IPS-18c (cell line): ENCODE measurements at regions not wholly inside any gene's neighbourhood (a gene's known extent, or its start where the extent isn't known, plus 50 kb on each side); places are given as distances from the start of the nearest gene placed in this dataset.

Source experiments
- H3K4me3 ChIP-seq: 2 replicates; pipeline ENCODE4 v1.7.0; 2013; ENCODE audit warnings: low read depth, mild to moderate bottlenecking, low read length, moderate library complexity; ENCODE audit not compliant: insufficient read depth
- H3K9me3 ChIP-seq: one replicate; pipeline ENCODE4 v1.6.1; 2013; ENCODE audit warnings: mild to moderate bottlenecking, low read length, moderate library complexity; ENCODE audit not compliant: control insufficient read depth, insufficient read depth

DNA sequence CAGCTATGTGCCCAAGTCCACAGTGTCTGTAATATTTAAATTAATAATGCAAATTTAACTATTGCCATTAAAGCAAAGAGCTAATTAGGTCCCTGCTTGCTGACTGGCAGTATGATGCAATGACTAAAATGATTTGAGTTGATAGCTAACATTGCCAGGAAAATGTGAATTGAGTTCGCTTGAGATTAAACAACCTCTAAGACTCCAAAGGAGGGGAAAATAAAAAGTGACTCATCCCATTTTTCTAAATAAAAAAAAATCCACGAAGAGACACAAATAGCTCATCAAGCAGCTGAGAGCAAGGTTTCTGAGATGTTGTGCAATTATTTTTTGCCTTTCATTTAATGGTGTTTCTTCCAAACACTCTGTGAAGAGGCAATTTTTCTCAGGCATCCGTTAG lies 413.0 kb downstream of the MTX2 start:
- Histone ChIP-seq H3K9me3 (no peaks in the 10 kb centered on the region), H3K4me3 (no peak overlapping the region)

GRCh38 chr2:176683618-176684111 lies 414.4 kb downstream of the MTX2 start:
- no peak overlapping the region for H3K4me3 ChIP-seq
- H3K9me3 ChIP-seq: no peaks in the 10 kb centered on the region

- Histone ChIP-seq H3K4me3 (no peak overlapping the region), H3K9me3 (no peaks in the 10 kb centered on the region)
Measured at GRCh38 chr2:176685908-176686307, 416.7 kb downstream of the MTX2 start.

DNA sequence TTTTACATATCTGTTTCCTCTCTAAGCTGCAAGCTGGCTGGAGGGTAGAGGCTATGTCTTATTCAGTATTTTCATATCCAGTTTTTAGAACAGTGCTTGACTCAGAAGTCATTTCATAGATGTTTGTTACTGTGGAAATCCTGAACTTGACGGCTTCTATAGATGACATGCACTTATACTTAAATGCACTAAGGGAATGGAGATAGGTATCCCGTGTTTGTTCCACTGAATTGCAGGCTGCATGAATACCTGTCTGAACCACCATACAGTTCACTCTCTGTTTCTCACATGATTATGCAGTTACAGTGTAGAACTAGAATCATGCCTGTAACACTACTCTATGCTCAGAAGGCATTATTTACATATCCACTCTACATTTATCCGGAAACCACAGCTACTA lies 417.1 kb downstream of the MTX2 start:
- H3K9me3 ChIP-seq: no peaks in the 10 kb centered on the region
- H3K4me3 ChIP-seq: no peak overlapping the region

DNA sequence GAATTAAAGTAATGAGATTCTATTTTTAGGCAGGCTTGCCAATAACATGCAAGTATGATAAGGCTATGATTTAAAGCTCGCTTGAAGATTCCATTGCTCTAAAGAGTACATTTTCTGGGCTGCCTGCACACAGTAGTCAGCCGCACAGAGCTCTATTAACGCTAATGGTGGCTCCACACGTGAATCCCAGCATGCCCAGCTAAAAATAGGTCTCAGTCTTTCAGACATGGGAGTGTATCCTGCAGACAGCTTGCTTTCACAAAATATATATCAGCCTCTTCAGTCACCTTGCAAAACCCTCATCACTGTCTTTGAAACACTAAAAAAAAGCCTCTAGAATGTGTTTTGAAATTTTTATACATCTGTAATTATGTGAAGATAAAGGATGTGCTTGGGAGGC lies 418.1 kb downstream of the MTX2 start:
- Histone ChIP-seq H3K4me3 (no peak overlapping the region), H3K9me3 (no peaks in the 10 kb centered on the region)

DNA sequence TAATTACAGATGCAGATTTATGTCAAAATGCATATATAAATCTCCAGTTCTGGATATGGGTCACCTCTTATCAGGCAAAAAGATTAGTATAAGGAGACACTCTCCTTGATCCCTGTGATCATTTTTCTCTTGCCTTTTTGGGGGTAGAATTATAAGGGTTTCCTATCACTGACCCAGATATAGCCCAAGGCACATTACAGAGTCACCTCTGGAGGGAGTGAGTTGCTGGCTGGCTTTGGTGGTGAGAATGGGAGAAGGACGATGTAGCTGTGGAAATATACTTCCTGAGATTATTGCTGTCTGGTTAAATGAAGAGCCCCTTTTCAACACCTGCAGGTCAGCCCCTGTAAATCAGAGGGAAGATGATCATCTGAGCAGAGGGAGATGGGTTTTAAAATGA lies 418.7 kb downstream of the MTX2 start:
- H3K9me3 ChIP-seq: no peaks in the 10 kb centered on the region

GRCh38 chr2:176689711-176690110 lies 420.5 kb downstream of the MTX2 start:
- Histone ChIP-seq H3K4me3 (no peak overlapping the region), H3K9me3 (no peaks in the 10 kb centered on the region)

More for the DNA sequence above, 418.7 kb downstream of the MTX2 start:
- no peak overlapping the region for H3K4me3 ChIP-seq

DNA sequence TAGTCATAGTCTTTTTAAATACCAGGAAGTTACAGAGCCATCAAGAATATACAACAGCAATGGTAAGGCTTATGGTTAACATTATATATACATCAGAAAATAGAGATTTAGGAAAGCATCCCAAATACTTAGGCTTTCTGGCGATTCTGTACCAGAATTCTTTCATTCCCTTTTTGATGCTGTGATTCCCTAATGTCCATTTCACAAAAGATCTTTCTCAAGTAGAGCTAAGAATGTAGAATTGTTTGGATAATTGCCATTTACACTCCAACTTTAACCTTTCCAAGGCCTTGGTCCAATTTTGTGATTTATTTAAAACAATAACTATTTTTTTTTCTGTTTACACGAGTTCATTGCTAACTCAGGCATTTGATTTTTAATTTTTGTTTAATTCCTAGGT lies 422.2 kb downstream of the MTX2 start:
- H3K4me3 ChIP-seq: no peak overlapping the region
- H3K9me3 ChIP-seq: no peaks in the 10 kb centered on the region

DNA sequence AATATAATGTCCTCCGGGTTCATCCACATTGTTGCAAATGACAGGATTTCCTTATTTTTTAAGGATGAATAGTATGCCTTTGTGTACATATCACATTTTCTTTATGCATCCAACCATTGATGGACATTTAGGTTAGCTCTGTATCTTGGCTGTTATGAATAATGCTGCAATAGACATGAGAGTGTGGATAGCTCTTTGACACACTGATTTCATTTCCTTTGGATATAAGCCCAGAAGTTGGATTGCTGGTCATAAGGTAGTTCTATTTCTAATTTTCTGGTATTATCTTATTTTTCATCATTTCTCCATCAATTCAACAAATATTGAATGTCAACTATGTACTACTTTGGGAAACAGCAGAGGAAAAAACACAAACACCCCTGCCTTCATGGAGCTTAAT lies 423.3 kb downstream of the MTX2 start:
- no peaks in the 10 kb centered on the region for H3K9me3 ChIP-seq
- H3K4me3 ChIP-seq: no peak overlapping the region

DNA sequence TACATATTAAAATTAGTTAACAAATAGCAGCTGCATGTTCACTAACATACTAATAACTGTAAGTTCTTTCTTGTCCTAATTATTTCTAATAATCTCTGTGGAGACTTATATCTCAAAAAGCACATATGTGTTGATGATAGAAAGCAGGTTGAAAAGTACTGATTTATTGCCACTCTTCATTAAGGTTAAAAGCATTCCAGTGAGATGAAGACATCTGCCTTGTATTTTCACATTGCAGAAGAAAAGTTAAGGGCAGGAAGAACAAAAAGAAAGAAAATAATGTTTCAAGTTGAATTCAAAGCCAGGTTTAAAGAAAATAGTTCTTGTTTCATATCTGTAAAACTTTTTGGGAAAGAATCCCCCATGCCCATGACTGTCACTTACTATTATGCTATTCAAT lies 429.9 kb downstream of the MTX2 start:
- H3K9me3 ChIP-seq: no peaks in the 10 kb centered on the region
- H3K4me3 ChIP-seq: no peak overlapping the region

DNA sequence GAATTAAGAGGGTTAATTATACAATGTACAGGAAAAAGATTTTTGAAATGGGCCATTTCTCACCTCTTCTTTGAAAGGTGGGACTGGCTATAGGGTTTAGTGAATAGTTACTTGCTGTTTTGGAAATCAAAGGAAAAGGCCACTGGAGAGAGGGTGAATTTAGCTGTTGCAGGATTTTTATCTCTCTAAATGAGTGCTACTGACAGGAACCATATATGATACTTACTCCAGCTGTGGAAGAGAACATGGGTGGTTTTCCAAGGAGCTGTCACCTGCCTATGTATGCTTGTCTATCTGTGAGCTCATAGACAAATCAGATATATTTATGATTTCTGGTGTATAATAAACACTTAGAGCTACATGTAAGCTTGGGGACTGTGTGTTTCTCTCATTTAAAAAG lies 430.4 kb downstream of the MTX2 start:
- H3K4me3 ChIP-seq: no peak overlapping the region
- H3K9me3 ChIP-seq: no peaks in the 10 kb centered on the region

- no peak overlapping the region for H3K4me3 ChIP-seq
- no peaks in the 10 kb centered on the region for H3K9me3 ChIP-seq
Measured at GRCh38 chr2:176702131-176702530, 432.9 kb downstream of the MTX2 start.

- H3K9me3 ChIP-seq: peaks cover 2% of the 10 kb centered on the region
Measured at GRCh38 chr2:176704282-176704858, 435.1 kb downstream of the MTX2 start.

DNA sequence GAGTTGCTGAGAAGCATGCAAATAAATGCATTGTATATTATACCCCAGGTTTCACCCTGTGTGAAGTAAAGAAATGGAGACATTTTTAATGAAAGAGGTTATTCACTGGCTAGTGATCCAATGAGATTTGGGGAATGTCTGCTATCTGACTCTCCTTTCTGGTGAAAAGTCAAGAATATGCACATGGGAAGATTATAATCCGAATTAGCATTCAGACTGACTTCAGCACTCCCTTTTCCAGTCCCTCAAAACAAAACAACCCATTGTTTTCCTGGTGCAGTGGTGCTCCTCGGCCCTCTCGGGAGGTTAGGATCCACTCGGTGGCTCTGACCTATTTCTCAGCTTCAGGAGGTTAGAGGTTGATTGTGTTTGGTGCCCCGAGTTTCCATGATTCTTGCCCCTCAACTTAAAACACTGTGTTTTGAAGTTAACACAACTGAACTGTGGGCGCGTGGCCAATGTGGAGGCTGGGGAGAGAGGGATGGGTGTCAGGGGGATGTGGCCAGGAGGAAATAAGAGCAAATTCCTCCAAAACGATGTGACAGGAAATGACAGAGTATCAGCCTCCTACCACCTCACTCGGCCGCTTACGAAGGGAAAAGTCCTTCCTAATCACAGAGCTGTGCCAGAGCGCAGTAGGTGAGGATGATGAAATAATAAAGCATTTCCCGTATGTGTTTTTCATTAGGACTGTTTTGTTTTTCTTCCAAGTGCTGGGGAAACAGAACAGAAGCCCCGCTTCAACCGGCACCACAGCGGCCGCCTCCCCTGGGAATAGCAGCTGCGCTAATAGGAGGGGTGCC lies 440.1 kb downstream of the MTX2 start:
- Histone ChIP-seq H3K4me3 (no peak overlapping the region), H3K9me3 (peaks cover 2% of the 10 kb centered on the region)

More at GRCh38 chr2:176704282-176704858, 435.1 kb downstream of the MTX2 start:
- H3K4me3 ChIP-seq: no peak overlapping the region

DNA sequence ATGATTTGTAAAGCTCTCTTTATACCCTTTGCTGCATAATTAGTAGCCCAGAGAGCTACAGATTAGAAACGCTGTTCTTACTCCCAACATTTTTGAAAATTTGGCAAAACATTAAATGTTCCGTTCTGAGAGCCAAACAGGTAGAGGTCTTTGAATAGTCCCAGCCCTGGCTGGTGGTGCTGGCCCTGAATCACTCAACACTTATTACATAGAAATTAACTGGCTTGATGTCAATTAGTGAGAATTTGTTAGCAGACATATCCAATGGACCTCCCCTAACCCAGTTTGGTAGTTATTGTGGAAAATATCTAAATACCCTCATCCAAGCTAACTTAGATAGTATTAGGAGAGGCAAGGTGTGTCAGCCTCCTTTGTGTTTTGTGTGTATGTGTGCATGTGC lies 440.7 kb downstream of the MTX2 start:
- Histone ChIP-seq H3K4me3 (no peak overlapping the region), H3K9me3 (peaks cover 2% of the 10 kb centered on the region)

DNA sequence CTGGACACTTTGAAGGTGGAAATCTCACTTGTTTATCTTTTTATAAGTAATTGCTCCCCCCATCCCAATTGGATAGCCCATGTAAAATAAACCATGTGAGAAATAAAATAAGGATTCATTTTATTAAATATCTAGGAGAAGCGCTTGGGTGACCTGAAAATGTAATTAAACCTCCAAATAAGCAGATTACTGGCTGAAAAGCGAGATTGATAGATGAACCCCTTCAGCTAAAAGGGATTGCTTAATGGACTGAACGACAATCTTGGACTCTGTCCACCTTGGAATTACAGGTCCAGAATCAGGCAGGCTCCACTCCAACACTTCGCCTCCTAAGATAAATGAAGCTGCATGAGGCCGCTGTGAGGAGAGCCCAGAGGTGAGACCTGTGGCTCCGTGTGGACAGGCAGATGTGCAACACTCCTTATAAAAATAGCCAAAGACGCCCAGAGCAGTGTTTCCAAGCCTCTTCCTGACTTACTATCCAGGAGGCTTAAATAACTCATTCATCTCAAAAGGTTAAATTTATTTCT lies 441.5 kb downstream of the MTX2 start:
- H3K4me3 ChIP-seq: no peak overlapping the region
- H3K9me3 ChIP-seq: peaks cover 2% of the 10 kb centered on the region

GRCh38 chr2:176725873-176726645 lies 456.8 kb downstream of the MTX2 start:
- Histone ChIP-seq H3K4me3 (no peak overlapping the region), H3K9me3 (no peaks in the 10 kb centered on the region)

DNA sequence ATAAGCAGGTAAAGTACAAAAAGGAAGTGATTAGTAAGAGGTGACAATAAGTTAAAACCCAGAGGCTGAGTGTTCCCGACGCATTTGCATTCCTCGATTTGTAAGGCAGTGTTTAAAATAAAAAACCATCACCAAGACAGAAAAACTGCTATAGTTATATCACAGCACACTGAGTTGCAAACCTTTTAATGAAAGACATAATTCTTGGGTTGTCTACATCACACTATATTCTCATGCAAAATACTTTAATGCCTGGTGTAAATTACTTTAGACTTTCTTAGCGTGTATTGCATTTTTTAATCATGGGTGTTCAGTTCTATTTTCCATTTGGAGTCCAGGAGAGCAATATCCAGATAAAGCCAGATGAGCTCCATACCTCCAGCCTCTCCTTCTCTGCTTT lies 458.5 kb downstream of the MTX2 start:
- Histone ChIP-seq H3K4me3 (no peak overlapping the region), H3K9me3 (no peaks in the 10 kb centered on the region)
